ENCODE measurements at regions not wholly inside any gene's neighbourhood (a gene's known extent, or its start where the extent isn't known, plus 50 kb on each side); places are given as distances from the start of the nearest gene placed in this dataset.
"Not testable (repeated sequence)": the region's sequence is repeated elsewhere in the genome, so short reads cannot be mapped to it uniquely, and the experiment has no call there.

GRCh38 chr14:37991027-37991426 is 216.7 kb upstream of the SSTR1 start:
- DNase-seq (ENCODE audit: low read depth in 3 of 3) = no peak

DNA sequence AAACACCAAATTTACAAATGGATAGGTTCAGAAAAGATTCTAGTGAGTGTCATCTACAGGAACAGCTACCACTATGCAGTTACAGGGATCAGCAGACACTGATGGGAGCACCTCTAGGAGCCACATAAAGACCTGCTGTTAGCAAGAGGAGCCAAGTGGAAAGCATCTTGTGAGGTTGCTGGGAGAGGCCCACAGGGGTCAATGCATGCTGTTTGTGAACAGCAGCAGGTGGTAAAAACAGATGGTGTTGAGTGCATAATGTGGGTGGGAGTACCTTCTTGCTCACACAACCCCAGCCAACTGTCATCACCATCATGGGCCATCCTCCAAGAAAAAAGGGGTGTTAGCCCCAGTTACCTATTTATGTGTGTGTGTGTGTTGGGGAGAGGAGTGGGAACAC is 215.2 kb upstream of the SSTR1 start:
- no peak for DNase-seq (ENCODE audit: low read depth in 3 of 3)

- no peak for DNase-seq (ENCODE audit: low read depth in 3 of 3)
Observed at GRCh38 chr14:37994846-37995372, 212.8 kb upstream of the SSTR1 start.

- DNase-seq (ENCODE audit: low read depth in 3 of 3) = no peak
Observed at GRCh38 chr14:37997017-37997416, 210.7 kb upstream of the SSTR1 start.

GRCh38 chr14:38000340-38000739 is 207.4 kb upstream of the SSTR1 start:
- no peak for DNase-seq (ENCODE audit: low read depth in 3 of 3)

DNA sequence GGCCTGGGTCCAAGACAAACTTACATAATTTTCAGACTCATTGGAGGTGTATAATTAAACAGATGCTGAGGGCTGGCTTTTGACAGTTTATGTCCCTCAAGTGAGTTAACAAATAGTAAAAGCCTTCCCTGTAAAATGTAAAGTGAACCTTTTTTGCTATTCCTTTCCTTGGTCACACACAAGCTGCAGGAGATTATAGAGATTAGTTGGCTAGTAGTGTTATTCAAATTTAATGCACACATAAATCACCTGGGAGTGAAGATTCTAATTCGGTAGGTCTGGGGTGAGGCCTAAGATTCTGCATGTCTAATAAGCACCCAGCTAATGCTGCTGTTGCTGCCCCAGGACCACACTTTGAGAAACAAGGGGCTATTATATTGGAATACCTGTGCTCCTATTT is 206.2 kb upstream of the SSTR1 start:
- DNase-seq (ENCODE audit: low read depth in 3 of 3) = no peak

DNA sequence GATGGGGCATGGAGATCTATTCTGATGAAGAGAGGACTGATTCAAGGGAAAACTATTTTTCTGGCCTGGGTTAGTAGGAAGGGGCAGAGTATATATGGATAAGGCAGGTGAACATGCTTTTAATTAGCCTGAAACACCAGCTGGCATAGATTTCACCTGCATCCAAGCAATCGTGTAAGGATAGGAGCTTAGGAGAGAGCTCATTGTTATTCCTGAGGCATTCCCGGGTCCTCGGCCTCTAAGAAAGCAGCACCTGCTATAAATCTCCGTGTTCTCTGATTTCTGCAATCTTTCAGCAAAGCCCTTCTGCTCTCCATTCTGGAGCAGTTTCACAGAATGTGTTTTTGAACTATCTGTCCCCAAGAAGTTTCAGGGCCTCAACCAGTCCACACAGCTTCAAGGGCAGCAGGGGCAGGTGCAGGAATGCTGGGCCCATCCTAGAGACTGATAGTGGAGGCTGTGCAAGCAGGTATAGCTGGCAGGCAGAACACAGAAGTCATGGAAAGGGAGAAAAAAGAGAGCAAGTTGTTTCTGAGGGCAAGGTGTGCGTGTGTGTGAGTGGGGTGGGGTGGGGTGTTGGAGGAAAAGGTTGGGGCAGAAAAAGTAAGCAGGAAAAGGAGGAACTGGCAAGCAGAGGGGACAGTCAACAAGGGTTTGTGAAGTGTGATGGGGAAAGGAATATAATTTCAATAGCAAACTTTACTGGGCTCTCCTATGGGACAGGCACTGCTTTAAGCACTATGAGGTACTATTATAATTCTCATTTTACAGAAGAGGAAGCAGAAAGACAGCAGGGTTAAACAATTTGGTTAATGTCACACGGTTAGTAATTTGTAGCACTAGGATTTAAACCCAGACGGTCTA is 203.7 kb upstream of the SSTR1 start:
- DNase-seq (ENCODE audit: low read depth in 3 of 3) = no peak

DNA sequence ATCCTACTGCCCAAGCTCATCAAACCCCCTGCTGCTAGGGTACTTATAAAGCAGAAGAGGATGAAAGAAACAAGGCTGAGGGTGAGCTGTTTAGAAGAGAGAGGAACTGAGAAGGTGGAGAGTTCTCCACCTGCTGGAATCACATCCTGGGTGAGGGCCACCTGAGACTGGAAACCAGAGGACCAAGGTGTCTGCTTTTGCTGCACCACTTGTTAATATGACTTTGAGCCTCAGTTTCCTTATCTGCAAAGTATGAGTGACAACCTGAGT is 203.2 kb upstream of the SSTR1 start:
- DNase-seq (ENCODE audit: low read depth in 3 of 3) = no peak

DNA sequence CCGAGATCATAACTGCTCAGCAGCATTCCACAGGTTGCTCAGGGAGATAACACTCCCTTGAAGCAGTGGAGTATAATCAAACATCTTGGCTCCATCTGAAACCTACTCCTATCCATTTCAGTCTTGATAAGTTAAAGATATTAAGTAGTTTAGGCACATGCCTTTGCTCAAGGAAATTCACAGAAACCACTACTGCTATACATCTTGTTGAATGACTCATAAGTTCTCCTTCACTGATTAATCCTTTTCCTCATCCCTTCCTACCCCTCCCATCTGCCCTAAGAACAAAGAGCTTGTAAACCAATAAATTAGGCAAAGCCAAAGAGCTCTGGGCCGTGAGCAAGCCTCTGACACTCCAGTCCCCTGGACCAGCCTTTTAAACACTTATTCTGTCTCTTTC is 196.5 kb upstream of the SSTR1 start:
- DNase-seq (ENCODE audit: low read depth in 3 of 3) = not testable (repeated sequence)

DNA sequence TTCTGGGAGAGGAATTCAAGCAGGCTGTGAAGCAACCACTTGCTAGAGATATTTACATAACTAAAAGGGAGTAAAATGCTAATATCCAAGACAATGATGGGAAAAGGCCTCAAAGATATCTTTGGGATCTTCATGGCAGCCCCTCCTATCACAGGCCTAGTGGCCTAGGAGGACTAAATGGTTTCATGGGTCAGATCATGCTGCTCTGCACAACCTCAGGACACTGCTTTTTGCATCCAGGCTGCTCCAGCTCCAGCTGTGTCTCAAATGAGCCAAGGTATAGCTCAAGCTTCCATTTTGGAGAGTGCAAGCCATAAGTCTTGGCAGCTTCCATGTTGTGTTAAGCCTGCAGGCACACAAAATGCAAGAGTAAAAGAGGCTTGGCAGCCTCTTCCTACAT is 195.6 kb upstream of the SSTR1 start:
- DNase-seq (ENCODE audit: low read depth in 3 of 3) = no peak

DNA sequence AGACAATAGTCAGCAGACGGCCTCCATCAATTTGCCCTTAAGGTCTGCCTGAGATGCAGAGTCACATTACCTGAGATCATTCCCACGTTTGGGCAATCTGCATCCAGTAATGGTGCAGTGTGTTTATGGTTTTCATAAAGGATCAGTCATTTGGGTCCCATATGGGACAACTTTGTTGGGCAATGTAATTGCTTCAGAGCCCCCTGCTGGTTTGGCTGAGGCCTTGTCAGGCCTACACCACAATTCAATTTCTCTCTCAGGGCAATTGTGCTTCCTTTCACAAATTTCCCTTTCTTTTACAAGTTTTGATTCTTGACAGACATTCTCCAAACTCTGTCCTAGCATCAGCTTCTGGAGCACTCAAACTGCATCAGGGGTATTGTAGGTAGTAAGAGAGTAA is 191.2 kb upstream of the SSTR1 start:
- DNase-seq (ENCODE audit: low read depth in 3 of 3) = no peak

DNA sequence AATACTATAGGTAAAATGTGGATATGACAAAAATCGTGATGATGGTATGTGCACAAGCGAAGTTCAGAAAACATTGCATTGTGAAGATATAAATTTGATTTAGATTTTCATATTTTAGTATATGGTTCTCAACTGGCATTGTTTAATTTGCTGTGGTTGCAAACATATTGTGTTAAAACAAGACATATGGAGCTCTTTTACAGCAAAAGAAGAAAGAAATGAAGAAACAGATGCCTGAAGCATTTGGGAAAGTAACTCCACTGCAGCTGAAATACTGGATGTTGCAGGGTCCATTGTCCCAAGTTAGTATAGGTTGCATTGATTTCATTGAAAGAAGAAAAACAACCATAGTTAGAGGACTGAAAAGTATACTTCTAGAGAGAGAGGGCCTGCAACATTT is 185.8 kb upstream of the SSTR1 start:
- DNase-seq (ENCODE audit: low read depth in 3 of 3) = no peak

DNA sequence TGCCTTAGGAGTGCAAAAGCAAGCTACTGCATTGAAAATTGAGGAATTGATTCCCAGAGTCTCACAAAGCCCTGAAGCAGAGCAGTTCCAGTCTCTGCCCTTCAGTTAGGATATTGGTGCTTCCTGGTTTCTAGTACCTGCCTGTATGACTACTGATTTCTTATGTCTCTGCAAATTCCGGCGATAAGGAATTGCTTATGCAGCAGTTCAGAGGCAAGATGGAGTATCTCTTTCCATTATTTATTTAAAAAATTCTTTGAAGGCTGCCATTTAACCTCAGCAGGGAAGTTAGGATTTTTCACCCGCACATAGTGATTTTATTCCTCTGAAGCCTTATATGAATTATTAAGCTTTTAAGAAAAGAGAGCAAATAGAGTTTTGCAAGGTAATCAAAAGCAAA is 184.9 kb upstream of the SSTR1 start:
- DNase-seq (ENCODE audit: low read depth in 3 of 3) = no peak

DNA sequence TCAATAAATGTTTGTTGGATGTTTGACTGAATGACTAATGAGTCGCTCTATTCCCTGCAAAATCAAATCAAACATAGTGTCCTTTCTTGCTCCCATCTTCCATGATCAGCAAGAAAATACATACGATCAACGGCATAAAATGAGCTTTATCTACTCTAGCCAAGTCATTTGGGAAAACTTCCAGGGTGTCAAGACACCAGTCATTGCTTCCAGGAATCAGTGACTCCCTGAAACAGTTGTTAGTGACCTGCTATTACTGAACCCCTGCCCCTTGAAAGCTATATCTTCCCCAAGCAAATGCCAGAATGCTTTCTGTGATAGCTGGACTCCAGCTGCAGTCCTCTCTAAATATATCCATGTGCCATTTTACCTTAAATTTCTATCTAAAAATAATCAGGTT is 169.5 kb upstream of the SSTR1 start:
- DNase-seq (ENCODE audit: low read depth in 3 of 3) = no peak

- no peak for DNase-seq (ENCODE audit: low read depth in 3 of 3)
Observed at GRCh38 chr14:38038986-38039385, 168.7 kb upstream of the SSTR1 start.

DNA sequence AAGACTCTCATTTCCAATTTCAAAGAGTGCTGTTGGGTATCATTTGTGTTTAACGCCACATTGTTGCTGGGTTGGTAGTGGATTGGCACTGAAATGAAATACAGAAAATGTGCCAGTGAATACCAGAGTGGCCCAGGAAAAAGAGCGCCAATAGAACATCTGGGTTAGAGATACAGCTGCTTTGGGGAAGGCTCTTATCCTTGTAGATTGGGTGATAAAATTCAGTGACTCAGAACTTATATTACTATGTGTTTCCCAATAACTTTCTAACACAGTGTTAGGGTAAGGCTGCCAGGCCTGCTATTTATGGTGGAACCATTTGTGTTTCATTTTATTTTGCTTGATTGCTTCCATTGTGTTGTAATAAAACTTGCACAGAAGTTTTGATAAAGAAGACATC is 168.2 kb upstream of the SSTR1 start:
- DNase-seq (ENCODE audit: low read depth in 3 of 3) = no peak

- DNase-seq (ENCODE audit: low read depth in 3 of 3) = no peak
Observed at GRCh38 chr14:38040411-38040810, 167.3 kb upstream of the SSTR1 start.

GRCh38 chr14:38042322-38042721 is 165.4 kb upstream of the SSTR1 start:
- no peak for DNase-seq (ENCODE audit: low read depth in 3 of 3)

DNA sequence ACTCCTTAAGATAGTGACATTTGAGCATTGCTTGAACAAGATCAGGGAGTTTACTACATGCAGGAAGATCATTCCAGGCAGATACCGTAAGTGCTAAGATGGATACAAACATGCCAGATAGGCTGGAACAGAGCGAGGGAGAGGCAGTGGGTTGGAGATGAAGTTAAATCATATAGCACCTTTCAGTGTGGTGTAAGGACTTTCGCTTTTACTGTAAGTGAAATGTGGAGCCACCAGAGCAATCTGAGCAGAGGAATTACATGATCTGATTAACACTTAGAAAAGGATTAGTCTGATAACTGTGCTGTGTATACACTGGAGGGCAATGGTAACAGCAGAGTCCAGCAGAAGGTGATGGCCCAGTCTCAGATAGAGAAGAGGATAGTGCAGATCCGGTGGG is 163.0 kb upstream of the SSTR1 start:
- DNase-seq (ENCODE audit: low read depth in 3 of 3) = no peak

DNA sequence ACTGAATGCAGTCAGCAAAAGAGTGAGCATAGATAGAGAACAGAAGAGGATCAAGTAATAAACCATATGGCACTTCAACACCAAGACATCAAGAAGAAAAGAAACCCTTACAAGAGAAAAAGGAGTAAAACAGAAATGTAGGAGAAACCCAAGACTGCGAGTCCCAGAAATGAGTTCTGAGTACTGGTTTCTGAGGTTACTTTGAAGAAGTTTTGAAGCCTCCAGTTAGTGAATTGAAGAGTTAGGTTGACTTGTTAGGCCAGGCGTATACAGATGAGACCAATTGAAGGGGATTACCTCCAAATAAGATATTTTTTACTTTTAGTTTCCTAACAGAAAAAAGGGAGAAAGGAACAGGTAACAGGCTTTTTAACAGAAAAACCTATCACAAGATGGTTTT is 162.2 kb upstream of the SSTR1 start:
- no peak for DNase-seq (ENCODE audit: low read depth in 3 of 3)

DNA sequence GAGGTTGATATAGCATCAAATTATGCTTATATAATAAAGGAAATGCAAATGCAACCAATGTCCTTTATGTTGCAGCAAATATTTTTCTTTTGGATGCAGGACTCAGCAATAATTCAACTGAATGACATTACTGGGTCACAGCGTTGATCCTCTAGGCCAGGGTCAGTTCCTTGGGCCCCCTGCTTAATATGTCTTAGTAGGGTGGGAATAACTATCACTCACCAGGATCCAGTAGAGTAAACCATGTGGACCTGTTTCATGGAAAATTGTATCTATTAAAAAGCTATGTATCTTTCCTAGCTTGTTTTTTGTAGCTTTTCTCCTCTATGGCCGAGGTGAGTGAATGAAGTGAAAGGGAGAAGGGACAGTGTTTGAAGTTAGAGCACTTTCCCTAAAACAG is 161.5 kb upstream of the SSTR1 start:
- DNase-seq (ENCODE audit: low read depth in 3 of 3) = no peak

DNA sequence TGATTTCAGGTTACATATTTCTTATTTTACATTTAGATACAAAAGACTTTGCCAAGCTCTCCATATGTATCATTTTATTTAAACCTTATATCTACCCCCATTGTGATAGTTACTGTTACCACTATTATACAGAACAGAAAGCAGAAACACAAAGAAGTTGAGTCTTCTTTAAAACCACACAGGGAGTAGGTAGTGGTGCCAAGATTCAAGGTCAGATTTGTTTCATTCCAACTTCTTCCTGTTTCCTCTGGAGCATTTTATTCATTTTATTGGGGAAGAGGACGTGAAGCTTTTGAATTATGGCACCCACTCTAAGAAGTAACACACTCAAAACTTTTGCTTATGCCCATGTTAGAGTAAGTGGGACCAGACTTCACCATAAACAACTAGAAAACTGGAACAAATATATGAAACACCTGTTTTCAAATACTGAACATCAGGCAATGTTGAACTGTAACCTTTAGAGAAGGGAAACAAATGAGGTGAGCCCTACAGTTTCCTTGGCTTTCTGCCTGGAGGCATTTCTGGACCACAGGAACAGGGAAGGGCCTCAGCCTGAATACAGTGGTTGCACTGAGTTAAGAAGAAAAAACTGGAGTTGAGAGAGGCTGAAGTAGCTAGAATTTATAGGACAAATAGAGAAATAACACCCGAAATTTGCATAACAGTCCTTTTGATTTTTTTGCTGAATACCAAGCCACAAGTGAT is 160.4 kb upstream of the SSTR1 start:
- DNase-seq (ENCODE audit: low read depth in 3 of 3) = no peak

- DNase-seq (ENCODE audit: low read depth in 3 of 3) = no peak
Observed at GRCh38 chr14:38053666-38054065, 154.0 kb upstream of the SSTR1 start.
